NCI-H2107 treated with DMSO at 0.1 percent for 48 hours (cell line): ENCODE measurements at regions not wholly inside any gene's neighbourhood (a gene's known extent, or its start where the extent isn't known, plus 50 kb on each side); places are given as distances from the start of the nearest gene placed in this dataset.

ENCODE experiments used
- DNase-seq: peaks from one replicate; lab custom pipeline; 2025; ENCODE audit not compliant: unreplicated experiment; lab: John Stamatoyannopoulos, UW

GRCh38 chr2:225156853-225157451 is 114.7 kb upstream of the DOCK10 start:
- no peak for DNase-seq

GRCh38 chr2:225140723-225141122 is 98.5 kb upstream of the DOCK10 start:
- no peak for DNase-seq

GRCh38 chr2:225137971-225138370 is 95.7 kb upstream of the DOCK10 start:
- DNase-seq: no peak

GRCh38 chr2:225136552-225136951 is 94.3 kb upstream of the DOCK10 start:
- DNase-seq: no peak

DNA sequence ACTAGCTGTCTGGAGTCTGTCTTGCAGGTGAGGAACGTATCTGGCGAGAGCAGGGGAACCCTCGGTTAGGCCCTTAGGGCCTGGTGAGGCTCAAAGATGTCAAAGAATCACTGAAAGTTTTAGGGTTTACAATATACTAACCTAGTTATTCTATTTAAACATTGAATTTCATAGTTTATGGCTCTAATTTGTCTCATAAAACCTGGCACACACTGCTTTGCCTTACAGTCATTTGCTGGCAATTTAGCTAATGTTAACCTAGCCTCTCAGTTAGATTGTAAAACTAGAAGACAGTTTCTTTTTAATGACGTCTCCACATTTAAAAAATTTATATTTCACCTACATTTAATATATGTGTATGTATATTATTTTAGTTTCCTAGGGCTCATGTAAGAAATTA is 89.6 kb upstream of the DOCK10 start:
- no peak for DNase-seq

- no peak for DNase-seq
These were observed 87.8 kb upstream of the DOCK10 start for GRCh38 chr2:225130093-225130492.

GRCh38 chr2:225124311-225125017 is 82.2 kb upstream of the DOCK10 start:
- DNase-seq: no peak

DNA sequence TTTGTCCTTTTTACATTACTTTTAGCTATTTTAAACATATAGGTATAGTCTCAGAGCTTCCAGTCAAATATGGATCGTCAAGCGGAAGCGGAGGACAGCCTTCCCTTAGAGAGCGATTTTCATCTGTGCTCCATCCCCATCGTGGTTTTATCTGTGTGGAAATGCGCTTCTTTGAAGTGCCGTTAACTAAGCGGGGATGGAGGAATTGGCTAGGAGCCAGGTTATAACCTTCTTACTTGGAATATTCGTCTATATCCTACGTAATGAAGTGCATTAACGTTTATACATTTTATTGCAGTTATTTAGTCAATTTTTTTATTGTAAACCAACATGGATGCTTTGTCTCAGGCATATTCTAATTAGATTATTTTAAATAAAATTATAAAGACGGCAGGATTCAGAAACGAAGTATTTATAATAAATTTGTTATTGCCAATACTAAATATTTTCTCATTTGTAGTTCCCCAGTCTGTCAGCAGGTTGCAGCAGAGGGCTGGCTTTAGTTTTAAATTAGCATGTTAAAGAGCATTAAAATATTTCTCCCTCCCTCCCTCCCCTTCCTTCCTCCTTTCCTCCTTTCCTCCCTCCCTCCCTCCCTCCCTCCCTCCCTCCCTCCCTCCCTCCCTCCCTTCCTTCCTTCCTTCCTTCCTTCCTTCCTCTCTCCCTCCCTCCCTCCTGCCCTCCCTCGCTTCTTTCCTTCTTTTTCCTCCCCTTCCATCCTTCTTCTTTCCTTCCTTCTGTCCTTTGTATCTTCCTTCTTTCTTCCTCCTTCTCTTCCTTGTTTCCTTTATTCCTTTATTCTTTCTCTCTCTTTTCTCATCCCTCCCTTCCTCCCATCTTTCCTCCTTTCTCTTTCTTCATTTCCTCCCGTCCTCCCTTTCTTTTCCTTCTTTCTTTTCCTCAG is 80.6 kb upstream of the DOCK10 start:
- DNase-seq: peak; percentile 4

DNA sequence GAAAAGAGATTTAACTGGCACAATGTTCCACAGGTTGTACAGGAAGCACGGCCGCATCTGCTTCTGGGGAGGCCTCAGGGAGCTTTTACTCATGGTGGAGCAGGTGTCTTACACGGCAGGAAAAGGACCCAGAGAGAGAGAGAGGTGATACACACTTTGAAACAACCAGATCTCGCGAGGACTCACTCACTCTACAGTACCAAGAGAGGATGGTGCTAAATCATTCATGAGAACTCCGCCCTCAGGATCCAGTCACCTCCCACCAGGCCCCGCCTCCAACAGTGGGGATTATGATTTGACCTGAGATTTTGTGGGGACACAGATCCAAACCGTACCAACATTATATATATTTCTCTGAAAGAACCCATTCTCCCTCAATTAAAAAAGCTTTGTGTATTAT is 79.7 kb upstream of the DOCK10 start:
- no peak for DNase-seq

- no peak for DNase-seq
These were observed 77.9 kb upstream of the DOCK10 start for GRCh38 chr2:225120186-225120585.

DNA sequence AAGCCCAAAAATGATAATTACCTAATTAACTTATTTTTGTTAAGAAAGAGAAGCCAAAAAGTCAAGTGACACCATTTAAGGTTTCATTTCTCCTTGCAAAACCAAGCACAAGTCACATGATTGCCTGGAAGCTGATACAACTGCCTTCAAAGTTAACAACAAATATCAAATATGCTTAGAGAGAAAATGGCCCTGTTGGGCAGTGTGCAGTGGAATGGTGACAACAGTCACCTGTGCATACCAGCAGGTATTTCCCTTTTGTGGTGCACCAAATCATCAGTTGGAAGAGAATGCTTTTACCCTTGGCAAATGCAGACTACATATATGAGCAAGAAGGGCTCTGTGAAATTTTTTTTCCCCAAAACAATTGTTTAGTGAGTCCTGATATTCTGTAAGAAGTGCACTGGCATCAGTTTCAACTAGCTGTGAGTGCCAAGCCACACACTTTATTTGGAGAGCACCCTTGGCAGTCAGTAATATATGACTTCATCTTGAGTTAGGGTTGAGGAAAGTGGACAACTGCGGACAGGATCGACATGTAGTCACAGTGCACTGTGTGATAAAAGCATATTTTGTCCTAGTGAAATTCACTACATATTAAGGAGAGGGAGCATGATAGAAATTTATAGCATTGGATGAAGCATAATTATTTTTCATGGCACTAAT is 74.9 kb upstream of the DOCK10 start:
- DNase-seq: no peak

DNA sequence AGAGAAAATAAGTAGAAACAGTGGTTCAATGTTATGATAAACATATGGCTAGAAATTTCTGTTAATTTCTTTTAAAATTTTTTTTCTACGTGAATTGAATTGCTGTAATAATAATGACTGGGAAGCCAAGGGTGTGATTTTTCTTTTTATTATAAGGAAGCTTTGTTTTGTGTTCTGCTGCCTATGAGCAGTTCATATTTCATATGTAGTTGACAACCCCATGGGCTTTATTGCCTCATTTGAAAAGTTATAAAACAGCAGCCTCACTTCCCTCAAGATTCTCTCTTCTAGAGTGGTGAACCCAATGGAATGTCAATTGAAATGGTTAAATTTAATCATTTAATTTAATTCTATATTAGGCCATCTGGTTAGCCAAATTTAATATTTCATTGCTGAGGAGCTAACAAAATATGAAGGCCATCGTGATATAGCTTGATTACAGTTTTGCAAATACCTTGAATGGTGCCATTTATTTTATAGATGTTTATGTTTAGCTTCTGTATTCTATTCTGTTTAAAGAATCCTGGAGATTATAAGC is 72.6 kb upstream of the DOCK10 start:
- DNase-seq: no peak

- DNase-seq: no peak
These were observed 71.2 kb upstream of the DOCK10 start for GRCh38 chr2:225113371-225114015.

DNA sequence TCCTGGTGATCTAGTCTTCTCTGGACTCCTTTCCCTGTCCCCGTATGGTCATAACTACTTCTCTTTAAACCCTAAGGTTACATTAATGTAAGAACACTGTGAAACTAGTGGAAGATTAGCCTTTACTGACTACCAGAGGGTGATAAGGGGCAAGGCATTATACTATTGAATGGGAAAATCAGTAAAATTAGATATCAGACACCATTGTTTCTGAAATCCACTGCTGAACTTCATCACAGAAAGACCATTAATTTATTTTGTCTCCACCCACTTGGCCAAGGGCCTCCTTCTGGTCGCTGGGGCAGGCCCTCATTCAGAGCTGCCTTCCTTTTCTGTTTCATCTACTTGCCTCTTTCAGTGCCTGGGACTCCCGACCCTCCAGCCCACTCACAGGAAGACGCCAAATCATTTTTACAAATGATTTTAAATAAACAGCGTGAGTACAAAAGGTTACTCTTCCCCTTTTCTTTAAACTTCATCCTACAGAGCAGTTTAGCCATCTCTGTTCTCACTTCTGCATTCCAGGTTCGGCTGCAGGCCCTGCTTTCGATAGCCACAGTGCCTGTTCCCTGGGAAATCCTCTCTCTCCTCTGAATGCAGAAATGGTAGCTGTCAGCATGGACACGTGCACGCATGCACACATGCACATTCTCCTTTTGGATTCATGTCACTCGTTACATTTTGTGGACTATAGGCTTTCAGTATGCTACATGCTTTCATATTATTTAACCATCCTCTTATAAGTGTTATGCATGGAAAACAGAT is 70.3 kb upstream of the DOCK10 start:
- DNase-seq: no peak

- no peak for DNase-seq
These were observed 66.5 kb upstream of the DOCK10 start for GRCh38 chr2:225108805-225109204.

- no peak for DNase-seq
These were observed 62.7 kb upstream of the DOCK10 start for GRCh38 chr2:225104971-225105370.

GRCh38 chr2:225104321-225104720 is 62.1 kb upstream of the DOCK10 start:
- DNase-seq: no peak

- no peak for DNase-seq
These were observed 61.5 kb upstream of the DOCK10 start for GRCh38 chr2:225103737-225104141.

- DNase-seq: no peak
These were observed 58.6 kb upstream of the DOCK10 start for GRCh38 chr2:225100856-225101294.

- no peak for DNase-seq
These were observed 58.0 kb upstream of the DOCK10 start for GRCh38 chr2:225100269-225100668.
